Psoas muscle (tissue), 7 donors: ENCODE measurements at regions not wholly inside any gene's neighbourhood (a gene's known extent, or its start where the extent isn't known, plus 50 kb on each side); places are given as distances from the start of the nearest gene placed in this dataset.
"Not testable (repeated sequence)": the region's sequence is repeated elsewhere in the genome, so short reads cannot be mapped to it uniquely, and the experiment has no call there.

Source experiments
- ATAC-seq, 4 donors: fragments of 200-7000 bp; cut with Tn5 transposase; one replicate each; pipeline ENCODE4 v1.9.1; 2020; ENCODE audit warnings: moderate library complexity in 3 of 4, mild to moderate bottlenecking in 2 of 4
- DNase-seq, 2 donors: peaks; one replicate each; pipeline ENCODE4 v3.0.0-alpha.2; 2020
- H3K27ac ChIP-seq: fragments of 200-600 bp; one replicate; pipeline ENCODE4 v1.8.0; 2022
- H3K27me3 ChIP-seq, 3 donors: fragments of 200-600 bp in 1 of 3; one replicate each; pipeline versions ENCODE4 v1.6.1 to v1.8.0; 2013 to 2022; ENCODE audit warnings: low read length in 2 of 3, mild to moderate bottlenecking in 2 of 3, moderate library complexity in 1 of 3; ENCODE audit not compliant: insufficient read depth in 3 of 3
- H3K36me3 ChIP-seq, 2 donors: fragments of 200-600 bp in 1 of 2; one replicate each; pipeline versions ENCODE4 v1.6.1 to v1.8.0; 2013 to 2022; ENCODE audit warnings: low read depth in 1 of 2, mild to moderate bottlenecking in 1 of 2, moderate library complexity in 1 of 2; ENCODE audit not compliant: insufficient read depth in 1 of 2
- H3K4me1 ChIP-seq: fragments of 200-600 bp; one replicate; pipeline ENCODE4 v1.8.0; 2022
- H3K4me3 ChIP-seq: fragments of 200-600 bp; one replicate; pipeline ENCODE4 v1.8.0; 2022; ENCODE audit warnings: mild to moderate bottlenecking
- H3K9me3 ChIP-seq: fragments of 200-600 bp; one replicate; pipeline ENCODE4 v1.8.0; 2022
- CTCF ChIP-seq: fragments of 200-600 bp; IDR thresholded peaks from one replicate; pipeline ENCODE4 v1.8.0; 2022; ENCODE audit warnings: antibody characterized with exemption
- WGBS, 3 donors: extraction: QIAGEN DNeasy Blood & Tissue Kit; methylation state at CpG; one replicate each; pipeline versions ENCODE4 v1.1.6 to v1.1.7; 2013; 5-methylcytosine and 5-hydroxymethylcytosine counted together
- intact Hi-C, 2 donors: fragments of 100-400 bp; cut with DNase I; formaldehyde crosslinking; loops; one replicate each; pipeline versions ENCODE4 v1.11.0 to v1.14.2; 2022
- donor health status: healthy with polysubstance abuse.
- donor health status: DM: no; HTN: no; CAD: no; lungs with moderate emphysema.
- donor health status: Bipolar disorder and iron deficiency.
- donor health status: healthy.
- donor health status: DM: yes; HTN: yes; CAD: no.
- donor health status: DM: no; HTN: no; CAD: no.
- donor health status: DM: yes; HTN: yes; CAD: no.

GRCh38 chr9:42656789-42657188 lies 473.3 kb downstream of the SPATA31A6 start:
- 72 to 74% (median 73%) methylated on average over 3 to 4 of the region's 6 CpGs for WGBS, 3 donors

GRCh38 chr9:42657496-42657895 lies 474.0 kb downstream of the SPATA31A6 start:
- intact Hi-C loops = not testable (repeated sequence)

More at GRCh38 chr9:42656789-42657188, 473.3 kb downstream of the SPATA31A6 start:
- H3K36me3 ChIP-seq, H3K27ac ChIP-seq, ATAC-seq, intact Hi-C loops, H3K9me3 ChIP-seq, DNase-seq, H3K4me3 ChIP-seq, H3K27me3 ChIP-seq, H3K4me1 ChIP-seq: not testable (repeated sequence)

GRCh38 chr9:42697146-42697545 lies 513.7 kb downstream of the SPATA31A6 start:
- H3K4me3 ChIP-seq, H3K4me1 ChIP-seq, H3K27ac ChIP-seq, H3K27me3 ChIP-seq, DNase-seq, ATAC-seq, H3K36me3 ChIP-seq, H3K9me3 ChIP-seq, intact Hi-C loops: not testable (repeated sequence)
- 76% methylated on average over 2 of the region's 2 CpGs; no CpG with 5 or more reads in 2 of the 3 donors for WGBS, 3 donors

More at GRCh38 chr9:42657496-42657895, 474.0 kb downstream of the SPATA31A6 start:
- not testable (repeated sequence) for H3K36me3 ChIP-seq, DNase-seq, ATAC-seq, H3K4me3 ChIP-seq, H3K27me3 ChIP-seq, H3K27ac ChIP-seq, H3K4me1 ChIP-seq, H3K9me3 ChIP-seq
- no CpG with 5 or more reads among the region's 10 CpGs for WGBS, 3 donors

DNA sequence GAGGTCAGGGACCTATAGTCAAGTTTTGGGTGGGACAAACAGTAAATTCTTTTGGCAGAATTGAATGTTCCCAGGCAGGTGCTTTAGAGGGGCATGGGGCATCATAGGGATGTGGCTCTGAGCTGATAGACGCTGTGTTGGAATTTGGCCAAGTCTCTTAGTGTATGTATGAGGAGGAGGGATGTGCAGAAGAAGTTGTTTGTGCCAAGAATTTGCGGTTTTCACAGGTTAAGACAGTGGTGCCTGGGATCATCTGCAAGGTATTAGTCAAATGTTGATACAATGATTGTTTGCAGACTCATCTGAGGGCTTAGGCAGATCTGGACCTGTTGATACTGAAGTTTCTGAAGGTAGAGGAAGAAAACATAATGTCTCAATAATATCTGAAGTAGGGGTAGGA lies 519.4 kb downstream of the SPATA31A6 start:
- DNase-seq, H3K4me3 ChIP-seq, H3K9me3 ChIP-seq, H3K27ac ChIP-seq, intact Hi-C loops, H3K4me1 ChIP-seq, ATAC-seq, H3K36me3 ChIP-seq, H3K27me3 ChIP-seq: not testable (repeated sequence)
- WGBS, 3 donors = 71% methylated on average over 2 of the region's 2 CpGs; no CpG with 5 or more reads in 2 of the 3 donors

- peak overlapping the region; percentile 53 for H3K4me3 ChIP-seq
- H3K4me1 ChIP-seq, ATAC-seq, H3K36me3 ChIP-seq, H3K27me3 ChIP-seq, H3K27ac ChIP-seq, H3K9me3 ChIP-seq, intact Hi-C loops: not testable (repeated sequence)
- DNase-seq = peak in 1 of 2 donors; percentile 63
- 0 to 78% methylated on average over 2 to 17 of the region's 49 CpGs; no CpG with 5 or more reads in 1 of the 3 donors for WGBS, 3 donors
These were observed 541.7 kb downstream of the SPATA31A6 start for GRCh38 chr9:42724841-42725835.

- DNase-seq = peak; percentile 71 to 78
- H3K9me3 ChIP-seq, ATAC-seq, intact Hi-C loops, H3K27me3 ChIP-seq, H3K36me3 ChIP-seq, H3K4me3 ChIP-seq, H3K27ac ChIP-seq, H3K4me1 ChIP-seq: not testable (repeated sequence)
- WGBS, 3 donors = 38 to 42% (median 40%) methylated on average over 34 to 40 of the region's 40 CpGs
- peak; percentile 46 for TF ChIP-seq CTCF
These were observed 559.8 kb downstream of the SPATA31A6 start for GRCh38 chr9:42743030-42743814.

DNA sequence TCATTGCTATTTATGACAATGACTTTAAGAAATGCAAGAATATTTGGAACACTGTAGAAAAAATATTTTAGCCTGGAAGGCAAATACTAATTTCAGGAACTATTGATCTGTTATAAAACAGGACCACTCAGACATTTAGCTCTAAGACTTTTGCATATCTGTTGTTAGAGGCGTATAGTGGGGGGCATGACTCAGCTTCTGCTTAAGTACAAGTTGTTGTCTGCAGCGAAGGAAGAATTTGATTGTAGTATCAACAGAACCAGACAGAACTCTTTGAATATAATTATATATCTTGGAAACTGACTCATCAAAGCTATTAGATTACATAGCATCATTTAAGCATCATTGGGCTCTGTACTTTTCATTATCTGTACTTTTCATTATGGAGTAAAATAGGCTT lies 573.8 kb downstream of the SPATA31A6 start:
- H3K4me3 ChIP-seq, ATAC-seq, H3K27me3 ChIP-seq, H3K27ac ChIP-seq, H3K4me1 ChIP-seq, DNase-seq, intact Hi-C loops, H3K36me3 ChIP-seq, H3K9me3 ChIP-seq: not testable (repeated sequence)
- 77 to 81% (median 77%) methylated on average over 2 of the region's 2 CpGs for WGBS, 3 donors

- 20 to 31% (median 28%) methylated on average over 4 to 5 of the region's 5 CpGs for WGBS, 3 donors
- intact Hi-C loops, DNase-seq, H3K9me3 ChIP-seq, H3K4me3 ChIP-seq, H3K27me3 ChIP-seq, H3K4me1 ChIP-seq, H3K36me3 ChIP-seq, ATAC-seq, H3K27ac ChIP-seq: not testable (repeated sequence)
These were observed 575.9 kb downstream of the SPATA31A6 start for GRCh38 chr9:42759320-42759719.

- intact Hi-C loops, DNase-seq, H3K27me3 ChIP-seq, H3K4me1 ChIP-seq, H3K4me3 ChIP-seq, H3K9me3 ChIP-seq, H3K36me3 ChIP-seq, H3K27ac ChIP-seq, ATAC-seq: not testable (repeated sequence)
- 55 to 70% (median 59%) methylated on average over 3 to 4 of the region's 4 CpGs for WGBS, 3 donors
These were observed 598.7 kb downstream of the SPATA31A6 start for GRCh38 chr9:42782201-42782600.

GRCh38 chr9:42792725-42793124 lies 609.3 kb downstream of the SPATA31A6 start:
- ATAC-seq, H3K4me3 ChIP-seq, H3K36me3 ChIP-seq, H3K4me1 ChIP-seq, DNase-seq, H3K27me3 ChIP-seq, H3K27ac ChIP-seq, intact Hi-C loops, H3K9me3 ChIP-seq: not testable (repeated sequence)
- 58 to 68% (median 60%) methylated on average over 12 to 16 of the region's 16 CpGs for WGBS, 3 donors
